ELR (cell line): ENCODE measurements at regions not wholly inside any gene's neighbourhood (a gene's known extent, or its start where the extent isn't known, plus 50 kb on each side); places are given as distances from the start of the nearest gene placed in this dataset.
"Not testable (repeated sequence)": the region's sequence is repeated elsewhere in the genome, so short reads cannot be mapped to it uniquely, and the experiment has no call there.

Experiments used
- DNase-seq: peaks from one replicate; pipeline ENCODE4 v3.0.0-alpha.2; 2015; ENCODE audit warnings: low read depth

- no peak for DNase-seq
These were observed 230.2 kb upstream of the HES1 start for GRCh38 chr3:193905541-193906396.

DNA sequence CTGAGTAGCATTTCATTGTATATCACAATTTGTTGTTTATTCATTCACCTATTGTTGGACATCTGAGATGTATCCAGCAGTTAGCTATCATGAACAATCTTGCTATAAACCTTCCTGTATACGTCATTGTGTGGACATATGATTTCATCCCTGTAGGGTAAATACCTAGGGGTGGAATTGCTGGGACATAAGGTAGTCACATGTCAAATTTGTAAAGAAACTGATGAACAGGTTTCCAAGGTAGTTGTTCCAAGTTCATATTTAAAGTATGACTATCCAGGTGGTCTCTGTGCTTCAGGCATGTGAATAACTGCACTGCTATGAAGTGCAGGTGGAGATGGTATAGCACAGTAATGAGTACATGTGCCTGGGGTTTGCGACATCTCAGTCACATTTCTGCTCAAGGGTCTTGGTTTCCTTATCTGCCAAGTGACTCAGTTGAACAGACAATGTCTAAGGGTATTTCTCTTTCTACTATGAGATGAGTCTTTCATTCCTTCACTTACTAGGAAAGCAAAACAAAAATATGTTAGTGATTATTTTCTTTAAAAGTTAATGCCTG is 229.0 kb upstream of the HES1 start:
- no peak for DNase-seq

GRCh38 chr3:193908181-193908744 is 227.7 kb upstream of the HES1 start:
- DNase-seq: no peak

GRCh38 chr3:193909387-193909786 is 226.6 kb upstream of the HES1 start:
- no peak for DNase-seq

GRCh38 chr3:193910310-193910709 is 225.6 kb upstream of the HES1 start:
- no peak for DNase-seq

DNA sequence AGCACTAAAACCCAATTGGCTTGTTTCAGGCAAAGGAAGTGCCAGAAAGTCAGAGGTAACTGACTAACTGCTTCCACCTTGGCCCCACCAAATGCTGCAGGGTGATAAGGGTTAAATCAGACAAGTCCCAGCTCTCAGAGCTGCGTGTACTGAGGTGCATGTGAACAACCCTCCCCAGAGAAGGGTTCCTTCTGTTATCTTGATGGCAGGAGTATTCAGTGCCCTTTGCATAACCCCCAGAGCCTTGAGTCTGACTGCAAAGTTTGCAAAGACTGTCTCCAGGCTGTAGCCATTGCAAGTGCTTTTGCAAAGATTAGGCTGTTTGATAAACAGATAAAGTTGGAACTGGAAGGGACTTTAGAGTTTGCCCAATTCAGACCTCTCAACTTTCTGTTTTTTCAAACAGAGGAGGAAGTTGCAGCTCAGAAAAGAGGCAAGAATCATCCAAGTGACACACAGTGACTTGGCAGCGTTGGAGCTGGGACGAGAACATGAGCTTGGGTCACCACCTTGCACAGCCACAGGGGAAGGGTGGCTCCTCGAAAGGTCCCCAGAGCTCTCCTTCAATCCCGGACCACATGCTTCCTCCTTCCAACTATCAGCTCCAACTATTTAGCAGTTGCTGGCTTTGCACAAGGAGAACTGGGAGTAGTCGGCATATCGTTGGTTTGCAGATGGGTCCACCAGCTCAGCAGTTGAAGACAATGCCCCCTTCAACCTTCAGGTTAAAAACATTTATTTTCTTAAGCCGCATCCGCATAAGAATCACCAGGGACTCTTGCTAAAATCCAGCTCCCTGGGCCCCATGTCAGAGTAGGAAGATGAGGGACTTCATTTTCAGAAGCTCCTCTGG is 224.8 kb upstream of the HES1 start:
- no peak for DNase-seq

DNA sequence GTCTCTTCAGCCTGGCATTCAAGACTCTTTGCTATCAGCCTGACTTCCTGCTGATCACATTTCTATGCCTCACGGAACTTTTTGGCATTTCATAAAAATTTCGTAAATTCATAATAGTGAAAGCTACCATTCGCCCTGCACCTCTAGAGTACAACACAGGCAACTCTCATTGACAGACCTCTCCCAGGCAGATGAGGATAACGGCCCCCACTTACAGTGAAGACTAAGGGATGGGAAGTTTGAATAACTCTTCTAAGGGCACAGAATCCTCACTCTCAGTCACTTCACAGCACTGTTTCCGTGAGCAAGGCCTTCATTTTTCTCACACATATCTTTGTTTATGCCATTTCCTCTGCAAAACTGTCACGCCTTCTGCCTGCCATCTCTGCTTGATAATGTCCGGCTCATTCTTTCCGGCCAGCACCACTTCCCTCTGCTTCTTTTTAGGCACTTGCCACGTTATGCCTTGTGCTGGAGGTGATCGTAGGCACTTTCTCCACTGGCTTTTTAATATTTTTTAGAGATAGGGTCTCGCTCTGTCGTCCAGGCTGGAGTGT is 224.1 kb upstream of the HES1 start:
- no peak for DNase-seq

DNA sequence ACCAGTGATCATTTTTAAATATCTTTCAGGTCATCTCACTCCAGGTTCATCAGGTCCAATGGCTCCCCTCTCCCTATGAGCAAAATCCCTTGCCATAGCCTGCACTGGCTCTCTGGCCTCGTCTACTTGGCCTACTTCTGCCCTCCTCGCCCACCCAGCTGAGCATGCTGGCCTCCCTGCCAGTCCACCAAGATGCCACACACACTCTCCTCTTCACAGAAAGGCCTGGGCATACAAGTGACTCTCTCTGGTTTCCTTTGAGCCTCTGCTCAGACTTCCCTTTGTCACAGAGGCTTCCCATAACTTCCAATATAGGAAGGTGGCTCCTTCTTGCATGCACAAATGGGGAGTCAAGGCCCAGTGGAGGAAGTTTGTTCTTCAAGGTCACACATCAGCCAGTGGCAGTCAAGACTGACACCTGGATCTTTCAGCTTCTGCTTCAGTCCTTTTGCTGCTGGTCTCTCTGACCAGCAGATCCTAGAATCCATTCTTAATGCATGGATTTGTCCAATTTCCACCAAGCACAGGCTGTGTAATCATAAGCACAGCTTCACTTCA is 223.2 kb upstream of the HES1 start:
- DNase-seq: no peak

GRCh38 chr3:193914602-193915001 is 221.3 kb upstream of the HES1 start:
- DNase-seq: no peak

DNA sequence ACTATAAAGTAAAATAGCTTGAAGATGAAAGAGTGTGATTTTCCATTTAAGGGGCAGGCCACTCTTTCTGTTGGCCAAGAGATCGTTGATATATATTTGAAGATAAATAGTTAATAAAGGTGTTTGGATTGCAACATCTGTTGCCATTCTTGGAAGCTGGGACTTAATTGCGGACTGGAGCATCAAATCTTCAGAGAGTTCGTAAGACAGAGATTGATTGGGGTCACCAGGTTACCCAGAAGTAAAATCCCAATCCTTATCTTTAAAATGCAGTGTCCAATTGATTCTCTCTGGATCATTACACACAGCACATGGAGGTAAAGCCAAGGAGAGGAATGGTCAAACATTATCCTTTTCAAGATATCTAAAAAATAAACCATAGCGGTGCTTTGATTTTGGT is 220.8 kb upstream of the HES1 start:
- DNase-seq: no peak

DNA sequence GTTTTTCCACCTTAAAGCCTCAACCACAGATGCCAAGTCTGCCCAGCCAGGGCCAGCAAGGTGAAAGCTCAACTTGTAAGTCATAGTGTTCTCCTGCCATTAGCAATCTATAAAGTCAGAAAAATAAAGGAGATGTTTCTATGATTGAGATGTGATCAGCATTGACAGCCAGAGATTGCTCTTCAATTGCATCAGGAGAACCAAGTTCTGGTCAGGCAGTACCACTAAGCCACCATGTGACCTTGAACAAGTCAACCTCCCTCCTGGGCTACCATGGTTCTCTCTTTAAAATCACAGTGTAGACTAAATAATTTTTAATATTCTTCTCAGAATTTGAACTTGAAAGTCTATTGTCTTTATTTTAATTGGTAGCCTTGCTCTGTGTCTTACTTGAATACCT is 220.3 kb upstream of the HES1 start:
- DNase-seq: no peak

GRCh38 chr3:193917158-193917557 is 218.8 kb upstream of the HES1 start:
- DNase-seq: no peak

- DNase-seq: no peak
These were observed 214.5 kb upstream of the HES1 start for GRCh38 chr3:193921465-193921864.

DNA sequence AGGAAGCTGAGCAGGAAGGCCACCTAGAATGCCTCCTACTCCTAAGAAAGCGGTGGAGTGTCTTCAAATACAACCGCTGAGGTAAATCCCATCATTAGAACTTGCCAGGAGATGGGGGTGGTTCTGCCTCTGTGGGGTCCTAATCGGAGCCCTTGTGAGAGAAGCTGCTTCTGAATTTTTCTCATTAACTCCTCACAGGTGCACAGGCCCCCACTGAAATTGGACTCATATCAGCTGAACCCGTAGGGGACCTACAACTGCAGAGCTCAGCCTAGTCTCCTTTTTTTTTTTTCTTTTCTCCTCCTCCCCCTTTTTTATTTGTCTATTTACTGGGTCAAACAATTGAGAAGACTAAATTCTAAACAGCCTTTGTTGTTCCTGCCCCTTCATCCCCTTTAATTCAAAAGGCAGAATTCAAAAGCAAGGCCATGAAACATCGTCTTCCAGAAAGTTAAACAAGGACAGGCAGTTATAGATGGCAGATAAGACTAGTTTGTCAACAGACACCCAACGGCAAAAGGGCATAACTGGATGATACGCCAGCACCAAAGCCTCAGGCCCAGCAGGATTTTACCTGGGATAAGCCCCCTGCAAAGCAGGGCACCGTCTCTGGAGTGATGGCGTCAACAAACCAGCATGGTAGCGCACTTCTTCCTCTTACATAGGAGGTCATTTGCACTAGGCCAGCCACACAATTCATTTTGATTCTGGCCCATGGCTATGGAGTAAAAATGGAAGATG is 213.7 kb upstream of the HES1 start:
- no peak for DNase-seq

GRCh38 chr3:193923958-193924357 is 212.0 kb upstream of the HES1 start:
- DNase-seq: not testable (repeated sequence)

- DNase-seq: not testable (repeated sequence)
These were observed 209.9 kb upstream of the HES1 start for GRCh38 chr3:193926071-193926470.

DNA sequence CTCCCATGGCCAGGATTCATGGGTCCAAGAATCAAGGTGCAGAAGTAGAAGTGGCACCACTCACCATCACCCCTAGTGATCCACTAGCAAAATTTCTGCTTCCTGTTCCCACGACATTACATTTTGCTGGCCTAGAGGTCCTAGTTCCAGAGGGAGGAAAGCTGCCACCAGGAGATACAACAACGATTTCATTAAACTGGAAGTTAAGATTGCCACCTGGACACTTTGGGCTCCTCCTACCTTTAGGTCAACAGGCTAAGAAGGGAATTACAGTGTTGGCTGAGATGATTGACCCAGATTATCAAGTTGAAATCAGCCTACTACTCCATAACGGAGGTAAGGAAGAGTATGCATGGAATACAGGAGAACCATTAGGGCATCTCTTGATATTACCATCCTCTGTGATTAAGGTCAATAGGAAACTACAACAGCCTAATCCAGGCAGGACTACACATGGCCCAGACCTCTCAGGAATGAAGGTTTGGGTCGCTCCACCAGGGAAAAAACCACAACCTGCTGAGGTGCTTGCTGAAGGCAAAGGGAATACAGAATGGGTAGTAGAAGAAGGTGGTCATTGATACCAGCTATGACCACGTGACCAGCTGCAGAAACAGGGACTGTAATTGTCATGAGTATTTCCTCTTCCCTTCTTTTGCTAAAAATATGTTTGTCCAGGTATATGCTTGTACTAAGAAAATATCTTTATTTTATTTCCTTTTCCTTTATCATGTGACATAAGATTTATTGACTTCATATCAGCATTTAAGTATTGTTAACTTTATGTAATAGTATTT is 208.3 kb upstream of the HES1 start:
- DNase-seq: not testable (repeated sequence)

- DNase-seq: peak; percentile 8
These were observed 207.4 kb upstream of the HES1 start for GRCh38 chr3:193928354-193929209.

DNA sequence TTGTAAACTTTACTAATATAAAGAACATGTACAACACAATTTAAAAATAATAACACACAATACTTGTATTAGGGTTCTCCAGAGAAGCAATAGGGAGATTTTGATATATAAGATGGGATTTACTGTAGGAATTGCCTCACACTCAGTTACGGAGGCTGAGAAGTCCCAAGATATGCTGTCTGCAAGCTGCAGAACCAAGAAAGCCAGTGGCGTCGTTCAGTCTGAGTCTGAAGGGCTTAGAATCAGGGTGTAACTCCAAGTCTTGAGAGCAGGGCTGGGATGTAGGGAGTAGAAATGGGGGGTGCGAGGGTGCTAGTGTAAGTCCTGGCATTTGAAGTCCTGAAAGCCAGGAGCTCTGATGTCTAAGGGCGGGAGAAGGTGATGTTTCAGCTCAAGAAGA is 206.6 kb upstream of the HES1 start:
- no peak for DNase-seq
